NCI-H524 treated with DMSO at 0.1 percent for 48 hours (cell line): ENCODE measurements at regions not wholly inside any gene's neighbourhood (a gene's known extent, or its start where the extent isn't known, plus 50 kb on each side); places are given as distances from the start of the nearest gene placed in this dataset.
"Not testable (repeated sequence)": the region's sequence is repeated elsewhere in the genome, so short reads cannot be mapped to it uniquely, and the experiment has no call there.

Source experiments
- DNase-seq: peaks from one replicate; lab custom pipeline; 2025; lab: John Stamatoyannopoulos, UW

DNA sequence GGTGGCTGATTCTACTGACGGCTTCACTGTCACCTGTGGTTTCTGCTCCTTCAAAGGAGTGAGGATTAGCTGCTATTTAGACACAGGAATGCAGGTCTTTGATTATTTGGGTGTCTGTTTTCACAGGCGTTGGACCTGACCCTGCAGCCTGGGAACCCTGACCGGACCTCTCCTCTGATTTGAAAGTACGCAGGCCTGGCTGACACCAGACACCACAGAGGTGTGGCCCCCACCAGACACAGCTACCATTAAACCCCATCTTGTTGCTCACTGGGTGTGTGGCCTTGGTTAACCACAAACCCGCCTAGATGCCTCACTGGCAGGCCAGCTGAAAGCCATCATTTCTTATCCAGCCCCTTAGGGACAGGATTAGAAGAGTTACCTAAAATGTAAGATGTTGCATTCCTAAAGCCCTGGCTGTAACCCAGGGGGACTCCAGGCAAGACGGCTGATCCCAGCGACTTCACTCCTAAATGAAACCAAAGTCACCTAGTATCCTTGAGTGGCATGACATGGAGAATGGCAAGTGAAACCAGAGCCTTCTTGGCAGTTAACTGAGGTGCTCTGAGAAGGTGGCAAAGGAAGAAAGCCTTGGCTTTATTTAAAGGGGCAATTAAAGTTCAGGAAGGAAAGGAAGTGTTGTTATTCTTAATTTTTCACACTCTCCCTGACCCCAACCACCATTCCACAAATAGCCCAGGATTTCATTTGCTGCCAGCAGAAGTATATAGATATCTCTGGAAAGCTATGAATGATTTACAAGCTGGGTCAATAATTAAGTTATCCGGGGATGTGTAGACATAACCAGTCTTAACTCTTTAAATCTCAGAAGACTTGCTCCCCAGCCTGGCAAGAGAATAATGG is 169.9 kb downstream of the QRSL1 start:
- DNase-seq, result no peak

DNA sequence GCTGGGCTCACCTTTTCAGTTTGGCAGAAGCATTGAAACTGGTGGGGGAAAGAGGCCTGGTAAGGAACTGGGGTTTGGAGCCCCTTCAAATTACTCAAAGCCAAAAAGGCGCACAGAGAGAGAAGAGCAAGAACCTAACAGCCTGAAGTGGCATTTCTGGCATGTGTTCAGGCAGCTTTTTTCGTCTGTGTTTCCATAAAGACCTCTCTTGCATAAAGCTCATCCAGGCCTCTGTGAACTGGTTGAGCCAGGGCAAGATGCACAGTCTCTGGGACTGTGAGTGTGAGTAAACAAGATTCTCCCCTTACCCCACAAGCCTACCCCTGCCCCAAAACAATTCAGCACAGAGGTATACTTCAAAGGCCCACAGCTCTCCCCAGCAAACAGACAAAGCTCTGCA is 167.8 kb downstream of the QRSL1 start:
- DNase-seq, result no peak

DNA sequence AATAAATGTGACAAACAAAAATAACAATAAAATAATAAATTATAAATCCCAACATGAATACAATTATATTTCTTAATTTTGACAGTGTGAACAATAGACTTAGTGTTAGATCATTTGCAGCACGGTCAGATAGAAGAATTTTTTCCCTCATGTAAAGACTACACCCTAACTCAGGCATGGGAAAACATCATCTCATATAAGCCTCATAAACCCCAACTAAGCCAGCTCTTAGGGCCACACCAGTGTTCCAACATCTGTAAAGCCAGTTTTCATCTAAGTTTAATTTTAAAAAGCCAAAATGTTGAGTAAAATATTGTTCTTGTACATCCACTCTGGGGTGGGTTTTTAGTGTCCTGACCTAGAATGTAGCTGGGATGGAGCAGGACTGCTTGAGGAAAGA is 167.4 kb downstream of the QRSL1 start:
- DNase-seq, result no peak

DNA sequence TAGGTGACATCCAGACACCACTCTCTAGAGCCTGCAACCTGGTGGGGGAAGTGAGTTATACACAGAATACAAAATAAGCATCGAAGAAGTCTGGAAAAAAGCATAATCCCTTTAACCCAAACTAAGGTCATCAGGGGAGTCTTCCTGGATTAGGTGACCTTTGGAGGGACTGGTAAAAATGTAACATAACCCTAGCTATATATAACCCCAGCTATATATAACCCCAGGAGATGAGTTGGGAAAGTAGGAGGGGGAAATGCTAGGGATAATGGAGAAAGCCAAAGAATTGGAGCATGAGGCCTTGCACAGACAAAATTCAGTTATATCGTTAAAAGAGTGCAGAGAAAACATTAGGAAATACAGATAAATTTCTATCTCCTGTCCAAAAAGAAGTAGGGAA is 164.8 kb downstream of the QRSL1 start:
- no peak for DNase-seq

DNA sequence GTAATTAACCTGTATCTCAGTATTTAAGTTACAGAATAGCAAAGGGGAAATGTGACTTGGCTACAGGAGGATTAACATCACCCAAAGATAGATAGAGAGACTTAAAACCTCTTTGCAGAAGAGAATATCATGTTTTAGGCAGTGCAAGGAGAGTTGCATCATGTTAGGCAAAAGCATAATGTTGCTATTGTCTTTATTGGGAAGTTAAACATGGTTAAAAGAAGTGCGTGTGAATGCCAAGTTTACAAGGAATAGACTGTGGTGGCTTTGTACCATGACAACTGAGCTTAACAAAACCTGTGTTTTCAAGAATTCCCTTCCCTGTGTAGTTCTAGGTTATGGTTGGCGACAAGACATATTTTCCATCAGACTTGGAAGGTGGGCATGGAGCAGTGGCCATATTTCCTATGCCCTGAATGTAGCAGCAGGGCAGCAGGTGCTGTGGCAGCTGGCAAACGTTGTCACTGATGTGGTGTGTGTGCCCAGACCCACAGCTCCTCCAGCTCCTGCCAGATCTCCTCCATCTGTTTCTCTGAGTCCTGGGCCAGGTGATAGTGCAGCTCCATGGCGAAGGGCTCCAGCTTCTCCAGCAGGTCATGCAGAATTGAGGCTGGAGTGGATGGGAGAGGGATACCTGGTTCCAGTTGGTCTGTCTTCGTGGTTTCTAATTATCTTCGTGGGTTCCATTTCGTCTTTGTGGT is 163.3 kb downstream of the QRSL1 start:
- no peak for DNase-seq

DNA sequence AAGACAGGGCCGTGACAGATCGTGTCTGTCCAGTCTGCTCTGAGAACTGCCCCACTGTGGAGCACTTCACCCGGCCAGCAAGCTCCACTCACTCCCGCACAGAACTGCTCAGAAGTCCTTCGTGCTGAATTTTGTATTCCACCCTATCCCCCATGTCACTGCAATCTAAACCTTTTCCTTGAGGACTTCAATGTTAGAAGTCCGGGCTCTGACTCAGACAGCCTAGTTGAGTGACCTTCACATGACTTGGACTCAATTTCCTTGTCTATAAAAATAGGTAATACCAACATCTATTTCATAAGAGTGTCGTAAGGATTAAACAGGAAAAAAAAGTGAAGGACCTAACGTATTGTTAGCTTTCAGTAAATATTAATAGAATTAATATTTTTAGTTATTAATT is 161.6 kb downstream of the QRSL1 start:
- DNase-seq, result no peak

DNA sequence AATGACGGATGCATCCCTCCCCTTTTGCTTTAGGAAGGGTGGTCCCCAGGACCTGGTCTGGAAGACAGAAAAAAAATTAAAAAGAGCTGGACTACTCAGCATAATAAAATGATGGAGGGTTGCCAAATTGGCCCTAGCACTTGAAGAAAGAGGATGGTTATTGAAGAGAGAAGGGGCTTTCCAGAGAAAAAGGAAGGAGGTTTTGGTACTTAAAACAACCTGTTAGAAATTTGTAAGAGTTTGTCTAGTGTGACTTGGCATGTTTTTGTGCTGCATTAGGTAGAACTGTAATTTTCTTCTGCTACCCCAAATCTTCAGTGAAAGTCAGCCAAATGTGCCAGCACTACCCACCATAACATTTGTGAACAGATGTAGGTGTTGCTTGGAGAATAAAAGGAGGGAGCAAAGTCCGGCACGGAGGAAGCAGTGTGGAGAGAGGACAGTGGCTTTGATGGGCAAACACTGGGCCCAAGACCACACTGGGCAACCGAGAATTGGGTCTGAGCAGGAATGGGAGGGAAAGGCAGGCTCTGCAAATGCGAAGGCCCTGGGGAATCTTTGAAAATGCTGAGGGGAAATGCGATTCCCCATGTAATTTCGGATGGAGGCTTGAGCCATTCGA is 160.9 kb downstream of the QRSL1 start:
- DNase-seq, result no peak

DNA sequence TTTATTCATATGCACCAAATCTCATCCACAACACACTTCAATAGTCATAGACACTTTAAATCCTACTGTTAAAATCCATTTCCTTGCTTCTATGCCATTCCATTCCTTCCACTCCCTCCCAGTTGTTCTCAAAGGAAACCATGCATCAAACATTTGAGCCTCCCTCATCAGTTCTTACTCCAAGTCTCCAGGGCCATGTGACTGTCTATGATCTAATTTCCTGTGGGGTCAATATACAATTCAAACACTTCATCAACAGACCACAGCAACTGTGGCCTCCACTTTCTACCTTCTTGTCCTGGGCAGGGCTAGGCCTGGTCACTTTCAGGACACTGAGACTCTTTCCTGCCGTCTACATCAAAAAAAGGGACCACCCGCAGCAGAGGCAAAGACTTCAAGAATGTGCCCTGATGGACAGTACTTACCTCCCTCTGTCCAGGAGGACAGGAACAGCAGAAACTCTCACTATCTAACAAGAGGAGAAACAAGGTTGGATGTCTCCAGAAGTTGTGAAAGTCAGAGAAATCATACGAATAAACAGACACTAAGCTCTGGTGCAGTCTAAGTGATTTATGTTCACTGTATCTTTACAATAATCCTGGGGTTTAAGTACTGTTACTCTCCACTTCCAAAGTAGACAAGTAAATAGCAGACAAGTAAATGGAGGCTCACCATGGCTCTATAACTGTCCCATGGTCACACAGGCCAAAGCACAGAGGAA is 160.2 kb downstream of the QRSL1 start:
- DNase-seq, result no peak

DNA sequence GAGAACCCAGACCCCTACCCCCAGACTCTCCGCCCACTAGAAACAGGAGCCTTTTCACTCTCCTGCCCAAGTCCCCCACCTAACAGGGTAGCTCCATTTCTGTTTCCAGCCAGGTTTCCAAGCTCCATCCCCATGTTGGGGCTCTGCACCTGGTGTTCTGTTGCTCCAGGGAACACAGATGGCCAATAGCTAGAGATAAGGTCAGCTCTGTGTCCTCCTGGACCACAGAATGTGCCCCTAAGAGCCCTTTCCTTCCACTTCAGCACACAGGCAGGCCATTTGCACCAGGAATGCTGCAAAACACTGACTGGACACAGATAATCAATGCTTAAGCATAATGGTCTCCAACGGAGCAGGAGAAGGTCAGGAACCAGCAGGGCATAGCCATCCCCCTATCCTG is 159.4 kb downstream of the QRSL1 start:
- no peak for DNase-seq

DNA sequence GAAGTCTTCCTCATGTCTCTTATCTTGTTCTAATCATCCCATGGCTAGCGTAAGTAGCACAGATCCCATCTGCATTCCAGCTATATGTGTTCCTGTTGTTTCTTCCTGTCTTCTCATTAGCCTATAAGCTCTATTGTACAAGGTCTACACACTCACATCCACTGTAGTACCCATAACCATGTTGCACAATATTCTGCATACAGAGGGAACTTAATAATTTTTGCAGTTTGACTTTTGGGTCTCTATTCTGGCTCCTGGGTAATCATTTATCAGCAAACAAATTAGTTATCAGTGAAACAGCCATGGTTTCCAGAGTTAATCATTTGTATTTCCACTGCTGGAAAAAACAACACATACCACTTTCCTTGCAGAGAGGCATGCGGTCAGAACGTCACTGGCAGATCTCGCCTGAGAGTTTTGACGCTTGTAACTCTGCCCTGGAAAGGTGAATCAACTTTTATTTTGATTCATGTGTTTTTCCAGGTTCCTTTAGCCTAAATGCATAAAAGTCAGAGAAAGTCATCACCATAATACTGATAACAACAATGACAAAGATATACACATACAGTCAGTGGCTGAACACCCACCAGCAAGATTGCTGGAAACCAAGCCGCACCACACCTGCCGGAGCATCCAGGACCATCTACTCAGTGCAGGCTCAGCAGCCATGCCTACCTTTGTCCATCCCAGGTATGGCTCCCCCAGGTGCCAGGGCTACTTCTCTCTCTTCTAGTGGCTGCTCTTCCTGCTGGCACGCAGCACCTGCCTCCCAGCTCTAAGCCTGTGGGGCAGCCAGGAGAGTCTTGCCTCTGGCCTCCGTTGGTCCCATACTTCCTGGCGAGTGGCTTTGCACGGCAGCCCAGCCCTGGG is 158.2 kb downstream of the QRSL1 start:
- DNase-seq, result no peak

DNA sequence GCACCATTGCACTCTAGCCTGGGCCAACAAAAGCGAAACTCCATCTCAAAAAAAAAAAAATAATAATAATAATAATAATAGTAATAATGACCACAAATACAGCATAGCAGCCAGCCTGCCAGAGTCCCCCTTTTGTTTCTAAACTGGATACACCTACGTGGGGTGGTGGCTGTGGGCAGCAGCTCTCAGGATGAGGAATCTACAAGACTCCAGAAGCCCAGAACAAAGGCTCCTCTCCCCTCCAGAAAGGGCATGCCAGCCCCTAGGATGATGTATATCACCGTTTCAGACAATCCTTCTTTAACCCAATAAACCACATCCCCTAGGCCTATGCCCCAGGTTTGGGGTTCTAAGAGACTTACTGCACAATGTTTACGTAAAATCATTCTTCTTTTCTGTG is 155.9 kb downstream of the QRSL1 start:
- DNase-seq, result no peak

DNA sequence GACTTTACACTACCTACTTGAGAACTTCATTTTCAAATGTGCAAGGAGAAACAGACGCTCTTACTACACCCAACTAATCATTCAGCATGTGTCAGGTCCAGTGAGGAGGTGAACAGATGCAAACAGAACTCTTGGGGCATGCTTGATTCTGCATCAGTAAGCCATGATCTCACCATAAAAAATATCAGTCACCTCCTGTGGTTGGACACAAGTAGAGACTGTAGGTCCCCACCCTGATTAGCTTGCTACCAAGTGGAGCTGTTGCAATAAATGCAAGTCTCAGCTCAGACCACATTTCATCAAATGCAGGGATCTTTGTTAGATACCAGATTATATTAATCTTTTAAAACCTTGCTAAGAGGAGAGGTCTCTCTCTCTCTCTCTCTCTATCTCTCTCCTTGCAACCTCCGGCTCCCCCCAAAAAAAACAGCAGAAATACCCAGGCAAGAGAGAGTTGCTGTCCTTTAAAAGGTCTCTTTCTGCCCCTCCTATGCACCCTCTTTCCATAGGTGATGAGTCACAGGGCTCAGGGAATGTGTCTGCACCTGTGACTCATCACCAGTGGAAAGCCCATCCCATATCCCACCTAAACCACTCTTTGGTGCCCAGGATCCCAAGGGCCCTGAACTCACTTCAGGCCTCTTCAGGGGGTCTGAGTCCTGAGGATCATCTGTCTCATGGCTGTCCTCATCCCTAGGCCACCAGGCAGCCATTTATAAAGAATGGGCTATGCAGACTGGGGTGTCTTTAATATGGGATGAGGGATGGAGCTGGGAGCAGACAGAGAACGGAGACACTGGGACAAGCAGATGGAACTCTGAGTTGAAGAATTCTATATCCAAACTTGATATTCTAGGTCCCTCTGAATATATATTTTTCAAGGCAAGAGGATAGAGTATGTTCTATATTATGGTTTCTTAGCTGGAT is 154.5 kb downstream of the QRSL1 start:
- DNase-seq, result no peak

DNA sequence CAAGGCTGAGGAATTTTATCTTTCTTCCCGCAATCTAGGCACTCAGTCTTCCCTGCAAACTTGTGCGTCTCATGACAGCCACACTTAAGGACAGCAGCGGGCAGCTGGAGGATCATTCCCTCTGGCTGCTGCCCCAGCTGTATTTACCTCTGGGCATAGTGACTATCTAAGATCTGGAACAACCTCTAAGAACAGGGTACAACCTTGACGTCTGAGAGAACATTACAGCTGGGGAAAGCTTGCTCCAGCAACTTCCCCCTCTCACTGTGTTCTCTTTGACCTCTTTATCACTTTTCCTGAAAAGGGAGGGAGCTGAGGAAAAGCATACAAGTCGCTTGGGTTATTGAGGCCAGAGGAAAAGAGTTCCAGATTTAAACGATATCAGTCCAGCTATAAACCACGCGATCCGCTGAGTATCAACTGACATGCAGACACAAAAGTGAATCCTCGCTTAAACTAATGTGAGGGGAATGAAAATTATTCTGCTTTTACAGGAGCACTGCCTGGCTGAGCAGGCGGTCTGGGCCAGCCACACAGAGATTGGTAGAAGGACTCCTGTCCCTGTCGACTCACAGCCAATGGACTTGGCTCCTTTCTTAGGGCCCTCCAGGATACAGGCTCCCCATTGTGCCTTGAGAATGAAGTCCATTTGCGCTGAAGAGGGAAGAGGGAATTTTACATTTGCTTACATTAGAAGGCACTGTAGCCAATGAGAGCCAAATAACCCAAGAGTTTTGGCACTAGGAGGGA is 153.3 kb downstream of the QRSL1 start:
- DNase-seq, result no peak

DNA sequence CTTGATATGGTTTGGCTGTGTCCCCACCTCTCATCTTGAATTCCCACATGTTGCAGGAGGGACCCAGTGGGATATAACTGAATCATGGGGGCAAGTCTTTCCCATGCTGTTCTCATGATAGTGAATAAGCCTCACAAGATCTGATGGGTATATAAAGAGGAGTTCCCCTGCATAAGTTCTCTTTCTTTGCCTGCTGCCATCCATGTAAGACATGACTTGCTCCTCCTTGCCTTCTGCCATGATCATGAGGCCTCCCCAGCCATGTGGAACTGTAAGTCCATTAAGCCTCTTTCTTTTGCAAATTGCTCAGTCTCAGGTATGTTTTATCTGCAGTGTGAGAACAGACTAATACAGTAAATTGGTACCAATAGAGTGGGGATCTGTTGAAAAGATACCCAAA is 150.2 kb downstream of the QRSL1 start:
- DNase-seq, result not testable (repeated sequence)

DNA sequence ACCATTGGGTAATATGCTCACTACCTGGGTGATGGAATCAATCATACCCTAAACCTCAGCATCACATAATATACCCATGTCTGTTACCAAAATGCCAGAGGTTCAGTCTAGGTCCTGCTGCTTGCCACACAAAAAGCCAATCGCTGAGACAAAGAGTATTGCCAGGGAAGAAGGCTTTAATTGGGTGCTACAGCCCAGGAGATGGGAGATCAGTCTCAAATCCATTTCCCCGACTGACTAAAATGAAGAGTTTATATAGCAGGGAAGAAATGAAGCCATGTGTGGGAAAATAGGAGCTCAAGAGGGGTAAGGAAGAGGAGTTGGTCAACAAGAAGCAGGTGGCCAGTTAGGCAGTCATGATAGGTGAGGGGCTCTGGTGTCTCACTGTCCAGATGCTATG is 149.6 kb downstream of the QRSL1 start:
- DNase-seq, result no peak

DNA sequence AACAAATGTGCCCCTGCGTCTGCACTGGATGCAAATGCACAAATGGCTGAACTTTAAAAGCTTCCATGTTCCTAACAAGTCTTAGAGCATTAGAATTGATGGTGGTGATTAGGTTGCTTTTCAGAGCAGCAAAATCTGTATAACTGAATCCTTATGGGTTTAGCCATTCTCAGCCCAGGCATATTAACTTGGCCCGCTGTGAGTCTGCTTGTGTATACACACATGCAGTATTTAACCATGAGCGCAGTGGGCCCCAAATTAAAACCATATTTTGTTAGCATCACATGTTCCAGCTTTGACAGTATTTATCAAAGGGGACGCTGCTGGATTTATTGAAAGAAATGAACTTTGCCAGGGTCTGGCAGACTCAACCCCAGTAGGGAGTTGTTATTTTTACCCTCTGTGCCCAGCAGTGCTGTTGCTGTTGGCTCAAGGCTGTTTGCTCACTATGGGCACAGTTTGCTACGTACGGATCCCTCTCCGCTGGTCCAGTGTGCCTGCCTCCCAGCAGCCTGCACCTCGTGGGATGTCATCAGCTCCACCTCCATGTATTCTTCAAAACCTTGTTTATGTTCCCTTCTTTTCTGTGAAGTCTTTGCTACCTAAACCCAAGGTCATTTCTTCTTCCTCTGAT is 144.7 kb downstream of the QRSL1 start:
- DNase-seq, result no peak

DNA sequence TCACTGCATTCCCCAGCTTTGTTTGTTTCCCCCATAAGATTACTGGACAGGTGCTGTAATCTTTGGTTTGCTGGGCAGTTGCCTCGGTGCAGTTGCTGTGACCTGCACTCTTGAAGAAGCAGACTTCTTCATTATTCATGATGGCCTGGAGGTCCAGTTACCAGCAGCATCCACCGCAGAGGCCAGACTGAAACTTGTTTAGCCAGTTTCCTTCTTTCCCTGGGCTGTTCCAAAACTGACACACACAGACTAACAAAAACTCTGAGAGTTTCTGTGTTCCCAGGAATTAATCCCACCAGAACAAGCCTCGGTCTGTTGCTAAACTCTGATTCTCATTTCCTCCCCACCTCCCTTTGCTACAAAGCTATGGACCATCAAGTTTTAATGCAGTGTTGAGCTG is 144.1 kb downstream of the QRSL1 start:
- no peak for DNase-seq

DNA sequence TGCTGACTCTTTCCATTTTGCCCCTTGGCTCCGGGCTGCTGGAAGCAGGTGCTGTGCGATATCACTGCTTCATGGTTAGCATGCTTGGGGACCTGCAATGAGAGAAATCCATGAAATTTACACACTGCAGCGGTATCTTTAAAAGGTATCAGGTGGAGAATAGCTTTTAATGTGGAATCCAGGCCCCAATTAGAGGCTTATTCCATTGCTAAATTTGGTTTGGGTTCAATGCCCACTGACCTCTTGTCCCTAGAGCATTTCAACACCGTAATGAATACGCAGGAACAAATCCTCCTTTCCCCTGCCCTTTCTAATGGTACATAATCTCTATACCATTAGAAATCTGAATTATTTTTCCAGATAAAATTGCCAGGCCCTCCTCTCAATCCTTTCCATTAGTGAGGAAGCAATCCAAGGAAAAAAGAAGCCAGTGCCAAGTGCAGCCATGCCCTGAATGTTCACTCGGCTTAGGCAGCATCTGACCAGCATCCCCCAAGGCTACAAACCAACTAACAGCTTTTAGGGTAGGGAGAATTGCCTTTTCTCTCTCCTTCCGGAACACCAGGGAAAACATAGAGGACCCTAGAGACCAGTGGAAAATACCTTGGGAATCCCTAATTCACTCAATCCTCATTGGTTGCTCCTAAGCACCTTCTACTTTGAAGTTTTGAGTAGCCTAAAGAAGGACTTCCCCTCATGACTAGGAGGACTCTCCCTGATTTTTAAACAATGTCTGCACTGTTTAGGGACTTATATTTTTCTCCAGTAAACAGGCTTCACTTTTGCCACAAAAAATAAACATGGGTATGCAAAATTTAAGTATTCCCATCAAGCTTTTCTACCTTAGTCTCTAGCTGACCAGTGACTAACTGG is 143.1 kb downstream of the QRSL1 start:
- no peak for DNase-seq
